Tibial nerve (tissue), 4 donors: ENCODE measurements at regions not wholly inside any gene's neighbourhood (a gene's known extent, or its start where the extent isn't known, plus 50 kb on each side); places are given as distances from the start of the nearest gene placed in this dataset.

Experiments
- DNase-seq, 2 donors: peaks; one replicate each; pipeline ENCODE4 v3.0.0-alpha.2; 2019; ENCODE audit warnings: low spot score in 2 of 2
- H3K27ac ChIP-seq, 4 donors: fragments of 200-600 bp; sonication (generic) in 3 of 4; one replicate each; pipeline ENCODE4 v1.5.1; 2017 to 2019; ENCODE audit warnings: mild to moderate bottlenecking in 1 of 4
- H3K27me3 ChIP-seq, 2 donors: fragments of 200-600 bp; sonication (generic) in 1 of 2; one replicate each; pipeline versions ENCODE4 v1.5.1 to v1.6.0; 2017 to 2019
- H3K36me3 ChIP-seq, 3 donors: fragments of 200-600 bp; sonication (generic); one replicate each; pipeline ENCODE4 v1.5.1; 2018 to 2019
- H3K4me1 ChIP-seq, 4 donors: fragments of 200-600 bp; sonication (generic) in 3 of 4; one replicate each; pipeline ENCODE4 v1.5.1; 2017 to 2019
- H3K4me3 ChIP-seq, 4 donors: fragments of 200-600 bp; sonication (generic) in 3 of 4; one replicate each; pipeline ENCODE4 v1.5.1; 2017 to 2019; ENCODE audit warnings: mild to moderate bottlenecking in 1 of 4, moderate library complexity in 1 of 4
- H3K9me3 ChIP-seq, 4 donors: fragments of 200-600 bp; sonication (generic) in 3 of 4; one replicate each; pipeline ENCODE4 v1.5.1; 2017 to 2019
- EP300 ChIP-seq, 2 donors: sonication (generic); formaldehyde crosslinking; IDR thresholded peaks; one replicate each; pipeline ENCODE4 v1.6.1; 2017; ENCODE audit warnings: antibody characterized with exemption in 2 of 2, mild to moderate bottlenecking in 1 of 2
- POLR2A ChIP-seq, 2 donors: fragments of 450-650 bp; IDR thresholded peaks; one replicate each; pipeline ENCODE4 v1.6.1; 2017; ENCODE audit warnings: antibody characterized with exemption in 2 of 2, mild to moderate bottlenecking in 2 of 2, moderate library complexity in 2 of 2
- WGBS, 2 donors: methylation state at CpG; one replicate each; pipeline ENCODE4 v1.1.5; 2018; 5-methylcytosine and 5-hydroxymethylcytosine counted together
- TF ChIP-seq, protein P1 (sequence below), 5 experiments: fragments of 200-600 bp in 3 of 5; fragments of 450-650 bp in 2 of 5; sonication (generic) in 3 of 5; IDR thresholded peaks; one replicate each; pipeline ENCODE4 v1.5.1; 2016 to 2019; ENCODE audit warnings: antibody characterized with exemption in 5 of 5, mild to moderate bottlenecking in 3 of 5, moderate library complexity in 2 of 5

GRCh38 chr6:12590901-12591300 is 125.7 kb upstream of the PHACTR1 start:
- 83 to 94% methylated on average over 2 of the region's 2 CpGs for WGBS, 2 donors
- Histone ChIP-seq H3K27me3 (no peaks in the 10 kb centered on the region), H3K27ac (no peak overlapping the region), H3K4me3 (no peak overlapping the region), H3K4me1 (peaks cover 0 to 24% (median 4%) of the 10 kb centered on the region in 4 donors), H3K36me3 (no peaks in the 10 kb centered on the region), H3K9me3 (no peaks in the 10 kb centered on the region)
- TF ChIP-seq, protein P1, sequence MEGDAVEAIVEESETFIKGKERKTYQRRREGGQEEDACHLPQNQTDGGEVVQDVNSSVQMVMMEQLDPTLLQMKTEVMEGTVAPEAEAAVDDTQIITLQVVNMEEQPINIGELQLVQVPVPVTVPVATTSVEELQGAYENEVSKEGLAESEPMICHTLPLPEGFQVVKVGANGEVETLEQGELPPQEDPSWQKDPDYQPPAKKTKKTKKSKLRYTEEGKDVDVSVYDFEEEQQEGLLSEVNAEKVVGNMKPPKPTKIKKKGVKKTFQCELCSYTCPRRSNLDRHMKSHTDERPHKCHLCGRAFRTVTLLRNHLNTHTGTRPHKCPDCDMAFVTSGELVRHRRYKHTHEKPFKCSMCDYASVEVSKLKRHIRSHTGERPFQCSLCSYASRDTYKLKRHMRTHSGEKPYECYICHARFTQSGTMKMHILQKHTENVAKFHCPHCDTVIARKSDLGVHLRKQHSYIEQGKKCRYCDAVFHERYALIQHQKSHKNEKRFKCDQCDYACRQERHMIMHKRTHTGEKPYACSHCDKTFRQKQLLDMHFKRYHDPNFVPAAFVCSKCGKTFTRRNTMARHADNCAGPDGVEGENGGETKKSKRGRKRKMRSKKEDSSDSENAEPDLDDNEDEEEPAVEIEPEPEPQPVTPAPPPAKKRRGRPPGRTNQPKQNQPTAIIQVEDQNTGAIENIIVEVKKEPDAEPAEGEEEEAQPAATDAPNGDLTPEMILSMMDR (IDR thresholded peaks at IDR 0.05): no peak
- TF ChIP-seq EP300 (IDR thresholded peaks at IDR 0.05): no peak
- no peak for TF ChIP-seq POLR2A (IDR thresholded peaks at IDR 0.05)
- DNase-seq: no peak

DNA sequence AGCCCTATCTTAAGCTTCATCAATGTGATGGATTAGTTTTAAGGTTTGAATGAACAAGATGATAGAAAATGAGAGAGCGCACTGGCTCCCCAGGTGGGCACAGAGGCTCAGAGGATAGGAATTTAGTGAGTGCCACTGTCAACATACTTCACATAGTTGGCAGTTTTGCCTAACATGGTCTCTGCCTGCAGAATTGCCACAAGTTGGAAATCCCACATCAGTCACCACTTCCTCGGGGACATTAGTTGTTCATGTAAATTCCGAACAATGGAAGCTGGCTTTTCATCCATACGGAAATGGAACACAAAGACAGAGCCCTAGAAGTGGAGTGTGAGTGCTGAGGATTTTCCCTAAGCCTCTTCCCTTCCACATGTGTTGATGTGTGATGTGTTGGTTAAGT is 123.9 kb upstream of the PHACTR1 start:
- H3K27me3 ChIP-seq: no peaks in the 10 kb centered on the region
- 82 to 90% methylated on average over 4 of the region's 4 CpGs for WGBS, 2 donors
- DNase-seq: no peak
- H3K36me3 ChIP-seq: no peaks in the 10 kb centered on the region
- peak overlapping the region in 1 of 4 donors; percentile 36 for H3K27ac ChIP-seq
- no peak overlapping the region for H3K4me3 ChIP-seq
- peaks cover 0 to 32% (median 6%) of the 10 kb centered on the region in 4 donors for H3K4me1 ChIP-seq
- H3K9me3 ChIP-seq: no peaks in the 10 kb centered on the region
- no peak for TF ChIP-seq EP300 (IDR thresholded peaks at IDR 0.05)

- 72 to 75% methylated on average over 12 of the region's 12 CpGs for WGBS, 2 donors
- Histone ChIP-seq H3K4me3 (no peak overlapping the region), H3K27ac (peak overlapping the region; percentile 36 to 82 (median 51)), H3K4me1 (peaks cover 0 to 32% (median 6%) of the 10 kb centered on the region in 4 donors), H3K27me3 (no peaks in the 10 kb centered on the region), H3K9me3 (no peaks in the 10 kb centered on the region), H3K36me3 (no peaks in the 10 kb centered on the region)
- no peak for DNase-seq
- TF ChIP-seq POLR2A (IDR thresholded peaks at IDR 0.05) (no peak), EP300 (IDR thresholded peaks at IDR 0.05) (peak in 1 of 2 donors; percentile 14)
- TF ChIP-seq, protein P1 (IDR thresholded peaks at IDR 0.05): no peak
These were observed 122.6 kb upstream of the PHACTR1 start for GRCh38 chr6:12593771-12594529.

DNA sequence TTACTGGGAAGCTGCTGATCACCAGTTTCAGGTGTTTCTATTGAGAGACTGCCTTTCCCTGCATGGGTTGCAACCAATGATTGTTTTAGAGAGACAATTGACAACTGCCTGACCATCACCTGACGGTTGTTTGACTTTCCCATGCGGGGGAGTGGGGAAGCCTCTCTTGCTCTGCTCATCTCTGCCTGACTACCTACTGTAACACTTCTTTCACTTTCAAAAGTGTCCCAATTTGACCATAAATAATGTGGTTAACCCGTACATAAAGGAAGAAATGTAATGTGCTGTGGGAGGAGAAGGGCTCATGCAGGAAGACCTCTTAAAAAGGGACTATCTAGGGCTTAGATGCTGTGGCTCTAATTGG is 122.1 kb upstream of the PHACTR1 start:
- no peaks in the 10 kb centered on the region for H3K36me3 ChIP-seq
- no peaks in the 10 kb centered on the region for H3K9me3 ChIP-seq
- TF ChIP-seq EP300 (IDR thresholded peaks at IDR 0.05): no peak
- TF ChIP-seq, protein P1 (IDR thresholded peaks at IDR 0.05): no peak
- TF ChIP-seq POLR2A (IDR thresholded peaks at IDR 0.05): no peak
- no peaks in the 10 kb centered on the region for H3K27me3 ChIP-seq
- H3K4me1 ChIP-seq: peaks cover 0 to 32% (median 6%) of the 10 kb centered on the region in 4 donors
- WGBS, 2 donors: 69 to 70% methylated on average over 3 of the region's 3 CpGs
- DNase-seq: no peak
- peak overlapping the region in 3 of 4 donors; percentile 38 to 82 (median 64) for H3K27ac ChIP-seq
- no peak overlapping the region for H3K4me3 ChIP-seq

- TF ChIP-seq, protein P1 (IDR thresholded peaks at IDR 0.05): no peak
- TF ChIP-seq EP300 (IDR thresholded peaks at IDR 0.05) (peak in 1 of 2 donors; percentile 84), POLR2A (IDR thresholded peaks at IDR 0.05) (no peak)
- Histone ChIP-seq H3K27ac (peak overlapping the region in 2 of 4 donors; percentile 64 to 82), H3K9me3 (no peaks in the 10 kb centered on the region), H3K4me3 (no peak overlapping the region), H3K27me3 (no peaks in the 10 kb centered on the region), H3K36me3 (no peaks in the 10 kb centered on the region), H3K4me1 (peaks cover 0 to 32% (median 6%) of the 10 kb centered on the region in 4 donors)
- DNase-seq: peak in 1 of 2 donors; percentile 54
- 49 to 56% methylated on average over 9 of the region's 9 CpGs for WGBS, 2 donors
These were observed 121.3 kb upstream of the PHACTR1 start for GRCh38 chr6:12595161-12595811.
